ENCODE measurements at regions not wholly inside any gene's neighbourhood (a gene's known extent, or its start where the extent isn't known, plus 50 kb on each side); places are given as distances from the start of the nearest gene placed in this dataset.

GRCh38 chr2:136234261-136234660 is 116.3 kb upstream of the CXCR4 start:
- Histone ChIP-seq H3F3A (ENCODE audit: insufficient read depth, low read length, poor library complexity, severe bottlenecking) (no peaks in the 10 kb centered on the region), H3K9me3 (ENCODE audit: low read length) (no peaks in the 10 kb centered on the region), H3K4me2 (ENCODE audit: low read length) (no peak overlapping the region), H3K27ac (ENCODE audit: low read length) (no peak overlapping the region), H3K9me2 (ENCODE audit: insufficient read depth, low read length) (no peaks in the 10 kb centered on the region), H2AFZ (ENCODE audit: low read depth, low read length) (no peak overlapping the region), H3K79me2 (replicated peaks; ENCODE audit: insufficient read depth, low read length) (no peaks in the 10 kb centered on the region), H4K20me1 (ENCODE audit: insufficient read depth) (no peaks in the 10 kb centered on the region), H3K27me3 (ENCODE audit: insufficient read depth, low read depth, low read length) (no peaks in the 10 kb centered on the region), H3K36me3 (ENCODE audit: insufficient read depth, low read length) (no peaks in the 10 kb centered on the region), H3K4me3 (ENCODE audit: low read length) (no peak overlapping the region), H3K9ac (ENCODE audit: low read length) (no peak overlapping the region)
- TF ChIP-seq POLR2AphosphoS5 (IDR thresholded peaks at IDR 0.05) (no peak), REST (IDR thresholded peaks at IDR 0.05; ENCODE audit: borderline replicate concordance) (no peak), CTCF (IDR thresholded peaks at IDR 0.05; ENCODE audit: poor library complexity, severe bottlenecking) (no peak), EZH2 (IDR thresholded peaks at IDR 0.05; ENCODE audit: borderline replicate concordance, insufficient read depth, low read length, poor library complexity, severe bottlenecking) (no peak)

GRCh38 chr2:136233298-136233697 is 115.3 kb upstream of the CXCR4 start:
- TF ChIP-seq RAD21 (conservative IDR thresholded peaks at IDR 0.05) (no peak), EZH2 (IDR thresholded peaks at IDR 0.05; ENCODE audit: borderline replicate concordance, insufficient read depth, low read length, poor library complexity, severe bottlenecking) (no peak), CTCF (IDR thresholded peaks at IDR 0.05; ENCODE audit: poor library complexity, severe bottlenecking) (no peak), POLR2AphosphoS5 (IDR thresholded peaks at IDR 0.05) (no peak), SMC3 (conservative IDR thresholded peaks at IDR 0.05; ENCODE audit: poor library complexity) (no peak), TAF1 (IDR thresholded peaks at IDR 0.05; ENCODE audit: low read depth) (no peak), EP300 (conservative IDR thresholded peaks at IDR 0.05; ENCODE audit: poor library complexity, severe bottlenecking) (no peak), REST (IDR thresholded peaks at IDR 0.05; ENCODE audit: borderline replicate concordance) (no peak), MXI1 (conservative IDR thresholded peaks at IDR 0.05; ENCODE audit: poor library complexity, severe bottlenecking) (no peak)
- H3K4me2 ChIP-seq (ENCODE audit: low read length) = no peak overlapping the region

More at GRCh38 chr2:136233298-136233697, 115.3 kb upstream of the CXCR4 start:
- Histone ChIP-seq H3K9me3 (ENCODE audit: low read length) (no peaks in the 10 kb centered on the region), H3K4me3 (ENCODE audit: low read length) (no peak overlapping the region), H3K36me3 (ENCODE audit: insufficient read depth, low read length) (no peaks in the 10 kb centered on the region), H3K9ac (ENCODE audit: low read length) (no peak overlapping the region), H3K79me2 (replicated peaks; ENCODE audit: insufficient read depth, low read length) (no peaks in the 10 kb centered on the region), H3K27me3 (ENCODE audit: insufficient read depth, low read depth, low read length) (no peaks in the 10 kb centered on the region), H3K27ac (ENCODE audit: low read length) (no peak overlapping the region), H4K20me1 (ENCODE audit: insufficient read depth) (no peaks in the 10 kb centered on the region), H3K9me2 (ENCODE audit: insufficient read depth, low read length) (no peaks in the 10 kb centered on the region), H3F3A (ENCODE audit: insufficient read depth, low read length, poor library complexity, severe bottlenecking) (no peaks in the 10 kb centered on the region), H2AFZ (ENCODE audit: low read depth, low read length) (no peak overlapping the region)

Measured in neural cell (in vitro differentiated cells).